ENCODE measurements at regions not wholly inside any gene's neighbourhood (a gene's known extent, or its start where the extent isn't known, plus 50 kb on each side); places are given as distances from the start of the nearest gene placed in this dataset.

GRCh38 chr6:90714319-90714718 lies 127.4 kb upstream of the MAP3K7 start:
- no peak for DNase-seq
- Histone ChIP-seq H3K27me3 (ENCODE audit: insufficient read depth in 3 of 3, low read length in 2 of 3) (no peaks in the 10 kb centered on the region), H3K4me1 (no peaks in the 10 kb centered on the region), H3K9me3 (no peaks in the 10 kb centered on the region), H3K36me3 (ENCODE audit: insufficient read depth in 1 of 2, low read depth in 1 of 2) (no peaks in the 10 kb centered on the region), H3K27ac (no peak overlapping the region), H3K4me3 (no peak overlapping the region)
- no peak for ATAC-seq
- no peak for TF ChIP-seq CTCF (IDR thresholded peaks at IDR 0.05)
- intact Hi-C loops (cut with DNase I) = no loop called here

- intact Hi-C loops (cut with DNase I) = no loop called here
These were observed 125.2 kb upstream of the MAP3K7 start for GRCh38 chr6:90712114-90712513.

GRCh38 chr6:90709431-90709996 lies 122.6 kb upstream of the MAP3K7 start:
- no peak for DNase-seq
- ATAC-seq = no peak
- 50 to 62% (median 50%) methylated on average over 3 of the region's 3 CpGs for WGBS, 3 donors

More at GRCh38 chr6:90712114-90712513, 125.2 kb upstream of the MAP3K7 start:
- no peak for ATAC-seq
- Histone ChIP-seq H3K9me3 (no peaks in the 10 kb centered on the region), H3K4me1 (no peaks in the 10 kb centered on the region), H3K36me3 (ENCODE audit: insufficient read depth in 1 of 2, low read depth in 1 of 2) (no peaks in the 10 kb centered on the region), H3K27me3 (ENCODE audit: insufficient read depth in 3 of 3, low read length in 2 of 3) (no peaks in the 10 kb centered on the region), H3K27ac (no peak overlapping the region), H3K4me3 (no peak overlapping the region)
- no peak for TF ChIP-seq CTCF (IDR thresholded peaks at IDR 0.05)
- no peak for DNase-seq
- 25 to 40% (median 34%) methylated on average over 8 of the region's 8 CpGs for WGBS, 3 donors

GRCh38 chr6:90708206-90708737 lies 121.4 kb upstream of the MAP3K7 start:
- no peaks in the 10 kb centered on the region for H3K36me3 ChIP-seq (ENCODE audit: insufficient read depth in 1 of 2, low read depth in 1 of 2)
- H3K4me1 ChIP-seq = no peaks in the 10 kb centered on the region
- no peak overlapping the region for H3K4me3 ChIP-seq
- DNase-seq (no peak), ATAC-seq (no peak)
- no peaks in the 10 kb centered on the region for H3K9me3 ChIP-seq
- 73 to 78% (median 77%) methylated on average over 5 of the region's 5 CpGs for WGBS, 3 donors
- no peaks in the 10 kb centered on the region for H3K27me3 ChIP-seq (ENCODE audit: insufficient read depth in 3 of 3, low read length in 2 of 3)
- no peak for TF ChIP-seq CTCF (IDR thresholded peaks at IDR 0.05)
- intact Hi-C loops (cut with DNase I) = no loop called here
- no peak overlapping the region for H3K27ac ChIP-seq

More at GRCh38 chr6:90709431-90709996, 122.6 kb upstream of the MAP3K7 start:
- intact Hi-C loops (cut with DNase I) = no loop called here
- Histone ChIP-seq H3K9me3 (no peaks in the 10 kb centered on the region), H3K27ac (no peak overlapping the region), H3K4me1 (no peaks in the 10 kb centered on the region), H3K27me3 (ENCODE audit: insufficient read depth in 3 of 3, low read length in 2 of 3) (no peaks in the 10 kb centered on the region), H3K4me3 (no peak overlapping the region), H3K36me3 (ENCODE audit: insufficient read depth in 1 of 2, low read depth in 1 of 2) (no peaks in the 10 kb centered on the region)
- TF ChIP-seq CTCF (IDR thresholded peaks at IDR 0.05) = no peak

- peak in 1 of 2 donors; percentile 19 for DNase-seq
- 68 to 72% (median 70%) methylated on average over 2 of the region's 2 CpGs for WGBS, 3 donors
These were observed 120.4 kb upstream of the MAP3K7 start for GRCh38 chr6:90707246-90707645.

More at GRCh38 chr6:90707246-90707645, 120.4 kb upstream of the MAP3K7 start:
- H3K4me1 ChIP-seq = no peaks in the 10 kb centered on the region
- H3K27me3 ChIP-seq (ENCODE audit: insufficient read depth in 3 of 3, low read length in 2 of 3) = no peaks in the 10 kb centered on the region
- no peak overlapping the region for H3K4me3 ChIP-seq
- H3K9me3 ChIP-seq = no peaks in the 10 kb centered on the region
- no peak overlapping the region for H3K27ac ChIP-seq
- no peak for ATAC-seq
- intact Hi-C loops (cut with DNase I) = no loop called here
- TF ChIP-seq CTCF (IDR thresholded peaks at IDR 0.05) = no peak
- H3K36me3 ChIP-seq (ENCODE audit: insufficient read depth in 1 of 2, low read depth in 1 of 2) = no peaks in the 10 kb centered on the region
